GM21423 (cell line): ENCODE measurements at regions not wholly inside any gene's neighbourhood (a gene's known extent, or its start where the extent isn't known, plus 50 kb on each side); places are given as distances from the start of the nearest gene placed in this dataset.

Experiments used
- ATAC-seq: cut with Tn5 transposase; IDR thresholded peaks from one replicate; pipeline ENCODE4 v1.9.1; 2021; ENCODE audit warnings: mild to moderate bottlenecking, moderate library complexity; ENCODE audit not compliant: unreplicated experiment

- no peak for ATAC-seq
These were observed 523.5 kb downstream of the SLC16A7 start for GRCh38 chr12:60119327-60119726.

DNA sequence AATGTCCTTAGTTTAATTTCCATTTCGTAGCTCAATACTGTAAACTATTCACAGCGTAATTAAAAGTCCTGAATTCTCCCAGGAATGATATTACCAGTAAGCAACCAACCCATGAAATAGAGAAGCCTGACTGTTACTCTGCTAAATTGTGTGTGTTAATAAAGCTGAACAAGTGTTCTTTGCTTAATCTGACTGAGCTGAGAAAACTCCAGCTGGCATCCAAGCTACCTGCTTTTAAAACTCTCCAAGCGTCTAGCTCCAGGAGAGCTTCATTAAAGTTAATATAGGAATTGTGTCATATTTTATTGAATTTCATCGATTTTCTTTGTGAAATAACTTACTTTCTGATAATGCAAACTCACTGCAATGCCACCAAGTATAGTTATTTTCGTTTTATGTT, 524.4 kb downstream of the SLC16A7 start:
- no peak for ATAC-seq

DNA sequence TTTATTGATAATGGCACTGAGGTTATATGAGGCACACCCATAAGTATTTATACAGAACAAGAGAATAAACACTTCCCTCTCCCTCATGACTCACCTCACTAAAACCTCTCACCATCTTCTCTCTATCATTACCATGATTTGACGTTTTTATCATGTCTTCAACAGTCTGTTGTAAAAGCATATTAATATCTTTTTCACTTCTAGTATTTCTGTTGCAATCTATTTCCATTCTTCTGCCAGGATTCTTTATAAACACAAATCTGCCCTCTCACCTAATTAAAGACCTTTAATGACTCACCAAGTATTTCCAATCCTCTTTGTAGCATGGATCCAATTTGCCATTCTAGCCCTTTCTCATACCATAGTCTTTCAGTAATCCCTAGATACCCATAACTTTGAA, 527.7 kb downstream of the SLC16A7 start:
- ATAC-seq = no peak

DNA sequence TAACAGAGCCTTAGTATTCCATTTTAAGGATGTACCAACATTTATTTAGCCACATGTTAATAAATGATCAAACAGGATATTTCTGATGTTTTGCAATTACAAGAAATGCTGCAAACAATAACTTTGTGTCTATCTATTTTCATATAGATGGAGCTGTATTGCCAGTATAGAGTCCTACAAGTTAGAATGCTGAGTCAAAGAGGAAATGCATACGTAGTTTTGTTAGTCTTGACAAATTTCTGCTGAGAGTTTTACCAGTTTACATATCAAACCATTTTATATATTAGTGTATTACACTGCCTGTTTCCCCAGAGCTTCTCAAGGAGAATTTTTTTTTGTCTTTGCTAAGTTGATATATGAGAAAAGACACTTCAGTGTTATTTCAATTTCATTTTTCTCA, 541.7 kb downstream of the SLC16A7 start:
- no peak for ATAC-seq

GRCh38 chr12:60138526-60138925, 542.7 kb downstream of the SLC16A7 start:
- no peak for ATAC-seq

DNA sequence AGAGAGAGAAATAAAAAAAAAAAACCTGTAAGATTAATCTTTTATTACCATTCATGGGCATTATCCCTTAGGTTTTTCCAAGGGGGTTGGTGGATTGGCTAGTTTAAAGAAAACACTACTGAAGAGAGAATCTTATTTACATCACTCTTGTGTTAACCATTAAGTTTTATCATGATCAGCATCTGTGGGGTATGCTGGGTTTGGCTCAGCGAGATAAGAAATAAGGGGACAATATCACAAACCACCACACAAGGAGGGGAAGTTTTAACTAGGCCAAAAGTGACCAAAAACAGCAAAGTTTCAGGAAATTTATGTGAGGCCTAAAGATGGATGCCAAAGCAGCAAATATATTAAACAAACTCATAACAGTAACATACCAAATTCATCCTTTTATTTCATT, 548.6 kb downstream of the SLC16A7 start:
- ATAC-seq = no peak

- no peak for ATAC-seq
These were observed 552.3 kb downstream of the SLC16A7 start for GRCh38 chr12:60148109-60148508.

- no peak for ATAC-seq
These were observed 553.0 kb downstream of the SLC16A7 start for GRCh38 chr12:60148831-60149230.

DNA sequence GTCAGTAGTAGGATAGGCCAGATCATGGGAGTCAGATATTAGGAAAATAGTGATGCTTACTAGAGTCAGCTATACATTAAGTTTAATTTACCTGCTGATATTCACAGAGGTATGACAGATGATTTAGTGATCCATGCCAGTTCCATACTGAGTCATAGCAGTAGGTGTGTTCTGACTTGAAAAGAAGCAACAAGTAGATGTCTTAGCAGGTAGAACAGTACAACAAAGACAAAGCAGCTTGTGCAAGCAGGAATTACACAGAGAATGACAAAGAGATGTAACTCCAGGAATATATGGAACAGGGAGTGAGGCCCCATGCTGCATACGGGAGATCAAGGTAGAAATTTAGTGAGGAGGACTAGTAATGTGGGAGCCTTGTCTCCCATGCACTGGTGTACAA, 556.9 kb downstream of the SLC16A7 start:
- no peak for ATAC-seq

GRCh38 chr12:60159761-60160160, 563.9 kb downstream of the SLC16A7 start:
- ATAC-seq = no peak

DNA sequence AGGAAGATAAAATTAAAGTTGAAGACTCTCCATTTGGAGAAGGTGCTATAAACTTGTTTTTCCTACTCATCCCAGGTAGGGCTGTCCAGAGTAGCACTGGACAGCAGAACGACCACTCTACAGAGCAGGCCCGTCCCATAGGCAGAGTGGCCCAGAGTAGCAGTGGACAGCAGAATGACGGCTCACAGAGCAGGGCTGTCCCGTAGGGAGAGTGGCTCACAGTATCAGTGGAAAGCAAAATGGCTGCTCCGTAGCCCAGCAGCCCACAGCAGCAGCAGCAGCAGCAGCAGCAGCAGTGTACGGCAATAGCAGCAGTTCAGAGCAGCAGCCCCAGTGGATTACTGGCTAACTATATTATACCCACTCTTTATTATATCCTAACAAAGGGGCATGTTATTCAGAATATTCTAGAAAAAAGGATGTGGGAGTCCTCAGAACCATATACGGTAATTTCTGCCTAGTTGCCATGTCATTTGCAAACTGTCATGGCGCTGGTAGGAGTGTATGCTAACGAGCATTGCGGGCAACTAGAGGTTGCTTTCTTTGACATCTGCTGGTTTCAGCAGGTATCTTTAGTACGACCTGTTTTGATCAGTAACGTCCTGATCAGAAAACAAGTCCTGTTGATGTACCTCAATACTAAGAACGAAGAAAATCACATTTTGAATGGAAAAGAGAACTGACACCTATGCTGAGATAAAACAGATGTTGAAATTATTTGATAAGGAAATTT, 567.3 kb downstream of the SLC16A7 start:
- no peak for ATAC-seq

DNA sequence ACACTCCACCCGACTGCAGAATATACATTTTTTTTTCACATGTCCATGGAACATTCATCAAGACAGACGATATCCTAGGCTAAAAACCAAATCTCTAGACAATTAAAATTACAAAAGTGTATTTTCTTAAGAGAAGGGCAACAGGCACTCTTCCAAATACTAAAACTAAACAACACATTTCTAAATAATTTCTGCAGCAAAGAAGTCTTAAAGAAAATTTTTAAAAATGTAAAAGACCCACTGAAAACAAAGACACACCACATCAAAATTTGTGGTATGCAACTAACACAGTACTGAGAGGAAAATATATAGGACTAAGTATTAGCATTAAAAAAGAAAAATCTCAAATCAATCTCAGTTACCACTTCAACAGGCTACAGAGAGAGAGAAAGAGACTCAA, 570.0 kb downstream of the SLC16A7 start:
- no peak for ATAC-seq

- ATAC-seq = no peak
These were observed 572.6 kb downstream of the SLC16A7 start for GRCh38 chr12:60168441-60168840.

DNA sequence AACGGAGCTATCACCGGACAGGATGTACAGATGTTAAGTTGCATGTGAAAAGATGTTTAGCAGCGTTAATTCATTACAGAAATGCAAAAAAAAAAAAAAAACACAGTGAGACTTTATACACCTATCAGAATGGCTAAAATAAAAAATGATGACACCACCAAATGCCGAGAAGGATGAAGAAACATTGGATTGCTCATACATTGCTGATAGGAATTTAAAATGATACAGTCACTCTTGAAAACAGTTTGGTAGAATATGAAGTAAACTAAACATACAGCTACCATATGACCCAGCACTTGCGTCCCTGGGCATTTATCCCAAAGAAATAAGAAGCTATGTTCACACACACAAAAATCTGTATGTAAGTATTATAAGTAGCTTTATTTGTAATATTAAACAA, 574.1 kb downstream of the SLC16A7 start:
- no peak for ATAC-seq

DNA sequence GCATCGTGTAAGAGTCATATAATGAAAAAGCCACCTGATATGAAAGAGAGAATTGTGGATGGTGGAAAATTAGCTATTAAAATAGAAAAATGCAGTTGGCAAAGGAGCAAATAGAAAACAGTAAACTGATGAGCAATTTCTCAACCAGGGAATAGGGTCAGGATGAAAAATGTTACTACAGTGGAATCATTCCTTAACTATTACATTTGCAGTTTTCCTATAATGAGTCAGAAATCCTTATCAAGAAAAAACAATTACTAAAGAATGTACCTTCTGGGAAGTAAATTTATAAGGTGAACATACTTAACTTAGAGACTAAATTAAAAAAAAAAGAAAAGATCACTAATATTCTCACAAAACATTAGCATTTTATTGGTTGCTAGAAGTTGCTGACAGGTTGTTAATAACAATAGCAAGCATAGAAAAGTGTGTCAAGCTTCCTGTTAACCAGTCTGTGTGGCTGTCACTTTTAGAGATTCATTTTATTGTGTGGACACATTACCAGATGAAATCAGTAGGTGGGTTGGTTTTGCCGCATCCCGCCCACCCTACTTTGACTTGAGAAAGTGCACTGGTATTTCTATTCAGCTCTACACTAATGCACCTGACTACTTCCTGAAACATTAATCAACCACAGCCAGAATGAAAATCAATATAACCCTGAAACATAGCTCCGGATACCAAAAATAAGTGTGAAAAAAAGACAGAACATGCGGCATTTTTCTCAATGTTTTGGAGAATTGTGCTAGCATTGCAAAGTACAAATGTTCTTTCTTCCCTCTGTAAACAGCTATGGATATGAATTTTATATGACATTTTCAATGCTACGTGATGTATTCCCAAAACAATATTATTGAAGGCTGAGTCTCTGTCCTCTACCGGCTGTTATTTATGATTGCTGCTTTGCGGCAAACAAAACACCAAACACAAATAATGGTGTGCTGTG, 576.7 kb downstream of the SLC16A7 start:
- ATAC-seq = no peak

DNA sequence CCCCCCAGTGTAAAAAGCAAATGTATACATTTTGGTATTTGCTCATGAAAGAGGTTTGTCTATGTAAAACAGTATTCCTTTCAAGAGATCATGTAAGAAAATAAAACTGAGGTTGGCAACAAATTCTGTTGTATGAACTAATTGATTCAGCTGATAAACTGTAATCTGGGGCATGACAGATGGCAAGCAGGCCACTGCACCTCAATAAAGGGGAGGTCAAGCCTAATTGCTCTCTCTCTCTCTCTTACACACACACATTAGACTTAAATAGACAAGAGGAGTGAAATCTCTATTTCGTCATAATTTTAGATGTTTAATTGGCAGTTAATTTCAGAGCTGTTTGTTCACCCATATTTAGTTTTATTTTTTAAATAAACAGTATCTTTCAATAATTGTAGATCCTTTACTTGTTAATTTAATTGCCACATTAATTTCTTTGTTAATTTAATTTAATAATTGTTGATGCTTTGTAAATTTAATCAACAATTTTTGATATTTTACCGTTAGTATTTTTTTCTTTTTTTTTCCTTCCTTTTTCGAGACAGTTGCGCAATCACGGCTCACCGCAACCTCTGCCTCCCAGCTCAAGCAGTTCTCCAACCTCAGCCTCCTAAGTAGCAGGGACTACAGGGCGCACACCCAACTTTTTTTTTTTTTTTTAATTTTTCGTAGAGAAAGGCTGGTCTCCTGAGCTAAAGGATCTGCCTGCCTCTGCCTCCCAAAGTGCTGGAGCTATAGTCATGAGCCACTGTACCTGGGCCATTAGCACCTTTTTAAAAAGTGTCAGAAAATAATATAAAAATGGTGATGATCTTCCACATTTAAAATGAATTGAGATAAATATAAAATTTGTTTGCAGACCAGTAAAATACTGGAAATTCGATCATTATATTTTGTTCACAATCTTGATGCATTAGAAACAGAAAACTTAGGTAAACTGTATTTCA, 577.7 kb downstream of the SLC16A7 start:
- ATAC-seq = no peak

GRCh38 chr12:60174476-60174875, 578.6 kb downstream of the SLC16A7 start:
- ATAC-seq = no peak

DNA sequence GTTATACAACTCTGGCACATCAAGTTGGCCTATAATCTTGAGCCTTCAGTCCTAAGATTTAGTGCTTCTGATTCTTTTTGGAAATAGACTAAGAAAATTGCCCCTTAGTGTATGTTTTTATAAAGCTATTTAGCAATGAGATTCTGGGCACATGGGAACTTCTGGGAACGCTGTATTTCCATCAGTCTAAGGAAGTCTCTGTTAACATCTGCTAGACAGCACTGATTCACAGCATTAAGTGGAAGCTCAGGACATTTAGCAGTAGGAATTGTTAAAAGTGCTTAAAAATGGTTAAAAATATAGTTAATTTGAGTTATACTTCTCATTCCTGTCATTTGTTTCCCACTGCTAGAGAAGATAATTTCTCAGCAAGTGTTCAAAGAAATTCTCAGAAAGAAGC, 579.1 kb downstream of the SLC16A7 start:
- no peak for ATAC-seq

- ATAC-seq = no peak
These were observed 581.1 kb downstream of the SLC16A7 start for GRCh38 chr12:60176891-60177290.

DNA sequence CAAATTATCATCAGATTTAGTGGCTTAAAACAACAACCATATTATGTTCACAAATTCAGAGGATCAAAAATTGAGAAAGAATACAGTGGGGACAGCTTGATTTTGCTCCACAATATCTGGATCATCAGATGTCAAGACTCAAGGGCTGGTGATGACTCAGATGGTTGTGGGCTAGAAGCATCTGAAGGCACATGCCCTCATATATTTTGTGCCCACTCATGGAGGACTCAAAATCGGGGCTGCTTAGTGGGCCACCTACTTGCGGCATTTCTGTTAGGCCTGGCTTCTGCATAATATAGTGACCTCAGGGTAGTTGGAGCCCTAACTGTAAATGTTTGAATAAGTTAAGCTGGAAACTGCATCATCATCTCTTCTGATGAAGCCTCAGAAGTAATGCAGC, 584.5 kb downstream of the SLC16A7 start:
- no peak for ATAC-seq

DNA sequence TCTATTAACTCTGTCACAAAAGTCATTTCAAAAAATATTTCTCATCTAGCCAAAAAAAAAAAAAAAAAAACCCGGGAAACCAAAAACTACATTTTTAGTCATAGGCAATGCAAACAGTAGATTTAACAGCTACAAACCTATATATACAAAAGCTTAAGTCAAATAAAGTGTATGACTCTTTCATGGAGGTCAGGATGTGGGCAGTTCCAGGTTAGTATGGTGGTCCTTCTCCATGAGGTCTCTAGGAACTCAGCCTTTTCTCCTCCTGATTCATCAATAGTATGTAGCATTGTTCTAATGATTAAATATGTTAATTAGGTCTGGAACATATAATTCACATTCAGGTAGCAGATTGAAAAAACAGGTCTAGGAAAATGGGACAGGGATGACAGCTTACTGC, 586.5 kb downstream of the SLC16A7 start:
- no peak for ATAC-seq
